ENCODE measurements at regions not wholly inside any gene's neighbourhood (a gene's known extent, or its start where the extent isn't known, plus 50 kb on each side); places are given as distances from the start of the nearest gene placed in this dataset.

GRCh38 chr3:70743754-70744153 is 431.3 kb upstream of the MDFIC2 start:
- no peak for TF ChIP-seq EP300 (conservative IDR thresholded peaks at IDR 0.05; ENCODE audit: poor library complexity, severe bottlenecking)
- TF ChIP-seq CTCF (IDR thresholded peaks at IDR 0.05; ENCODE audit: poor library complexity, severe bottlenecking): no peak
- no peak for TF ChIP-seq TAF1 (IDR thresholded peaks at IDR 0.05; ENCODE audit: low read depth)
- no peak for TF ChIP-seq EZH2 (IDR thresholded peaks at IDR 0.05; ENCODE audit: borderline replicate concordance, insufficient read depth, low read length, poor library complexity, severe bottlenecking)
- no peak for TF ChIP-seq SMC3 (conservative IDR thresholded peaks at IDR 0.05; ENCODE audit: poor library complexity)
- TF ChIP-seq REST (IDR thresholded peaks at IDR 0.05; ENCODE audit: borderline replicate concordance): no peak
- TF ChIP-seq POLR2AphosphoS5 (IDR thresholded peaks at IDR 0.05): no peak

Measured in neural cell (in vitro differentiated cells).